Mesothelial cell of epicardium (in vitro differentiated cells): ENCODE measurements at regions not wholly inside any gene's neighbourhood (a gene's known extent, or its start where the extent isn't known, plus 50 kb on each side); places are given as distances from the start of the nearest gene placed in this dataset.

ENCODE experiments used
- DNase-seq, 2 experiments: peaks; one replicate each; pipeline ENCODE4 v3.0.0; 2021; ENCODE audit warnings: low spot score in 2 of 2; ENCODE audit not compliant: unreplicated experiment in 2 of 2
- H3K27ac Mint-ChIP-seq: 2 replicates; pipeline ENCODE4 v1.8.0; 2021; ENCODE audit warnings: mixed read lengths
- H3K27me3 Mint-ChIP-seq: 2 replicates; pipeline ENCODE4 v1.8.0; 2021; ENCODE audit warnings: low read depth, mixed read lengths
- H3K36me3 Mint-ChIP-seq: 2 replicates; pipeline ENCODE4 v1.8.0; 2021; ENCODE audit warnings: mixed read lengths
- H3K4me1 Mint-ChIP-seq: 2 replicates; pipeline ENCODE4 v1.8.0; 2021; ENCODE audit warnings: mixed read lengths
- H3K4me3 Mint-ChIP-seq: 2 replicates; pipeline ENCODE4 v1.8.0; 2021; ENCODE audit warnings: mild to moderate bottlenecking, moderate library complexity, mixed read lengths
- H3K9me3 Mint-ChIP-seq: 2 replicates; pipeline ENCODE4 v1.8.0; 2021; ENCODE audit warnings: mixed read lengths
- TF ChIP-seq, protein P1 (sequence below): fragments of 200-600 bp; sonication (generic); IDR thresholded peaks from one replicate; pipeline ENCODE4 v1.5.0; 2021; ENCODE audit warnings: antibody characterized with exemption; ENCODE audit not compliant: unreplicated experiment

DNA sequence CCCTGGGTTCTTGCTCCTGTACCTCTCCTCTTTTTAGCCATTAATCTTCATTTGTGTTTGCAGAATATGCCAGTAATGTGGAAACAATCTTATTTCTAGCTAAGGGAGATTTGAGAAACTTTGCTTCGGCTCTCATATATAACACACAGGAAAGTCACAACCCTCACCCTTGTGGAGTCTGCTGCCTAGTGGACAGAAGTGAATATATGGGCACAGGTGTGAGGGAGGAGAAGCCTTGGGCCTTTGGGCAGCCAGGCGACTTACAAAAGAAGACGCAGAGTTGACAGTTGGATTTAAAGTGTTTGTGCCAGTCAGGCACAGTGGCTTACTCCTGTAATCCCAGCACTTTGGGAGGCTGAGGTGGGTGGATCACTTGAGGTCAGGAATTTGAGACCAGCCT lies 181.8 kb upstream of the TBL1XR1 start:
- Mint-ChIP-seq H3K36me3 (peaks cover 11% of the 10 kb centered on the region), H3K27ac (peak overlapping the region; percentile 90), H3K4me1 (peaks cover 34% of the 10 kb centered on the region), H3K4me3 (no peak overlapping the region), H3K27me3 (no peaks in the 10 kb centered on the region), H3K9me3 (peaks cover 19% of the 10 kb centered on the region)
- TF ChIP-seq, protein P1, sequence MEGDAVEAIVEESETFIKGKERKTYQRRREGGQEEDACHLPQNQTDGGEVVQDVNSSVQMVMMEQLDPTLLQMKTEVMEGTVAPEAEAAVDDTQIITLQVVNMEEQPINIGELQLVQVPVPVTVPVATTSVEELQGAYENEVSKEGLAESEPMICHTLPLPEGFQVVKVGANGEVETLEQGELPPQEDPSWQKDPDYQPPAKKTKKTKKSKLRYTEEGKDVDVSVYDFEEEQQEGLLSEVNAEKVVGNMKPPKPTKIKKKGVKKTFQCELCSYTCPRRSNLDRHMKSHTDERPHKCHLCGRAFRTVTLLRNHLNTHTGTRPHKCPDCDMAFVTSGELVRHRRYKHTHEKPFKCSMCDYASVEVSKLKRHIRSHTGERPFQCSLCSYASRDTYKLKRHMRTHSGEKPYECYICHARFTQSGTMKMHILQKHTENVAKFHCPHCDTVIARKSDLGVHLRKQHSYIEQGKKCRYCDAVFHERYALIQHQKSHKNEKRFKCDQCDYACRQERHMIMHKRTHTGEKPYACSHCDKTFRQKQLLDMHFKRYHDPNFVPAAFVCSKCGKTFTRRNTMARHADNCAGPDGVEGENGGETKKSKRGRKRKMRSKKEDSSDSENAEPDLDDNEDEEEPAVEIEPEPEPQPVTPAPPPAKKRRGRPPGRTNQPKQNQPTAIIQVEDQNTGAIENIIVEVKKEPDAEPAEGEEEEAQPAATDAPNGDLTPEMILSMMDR, result no peak
- DNase-seq, result no peak

DNA sequence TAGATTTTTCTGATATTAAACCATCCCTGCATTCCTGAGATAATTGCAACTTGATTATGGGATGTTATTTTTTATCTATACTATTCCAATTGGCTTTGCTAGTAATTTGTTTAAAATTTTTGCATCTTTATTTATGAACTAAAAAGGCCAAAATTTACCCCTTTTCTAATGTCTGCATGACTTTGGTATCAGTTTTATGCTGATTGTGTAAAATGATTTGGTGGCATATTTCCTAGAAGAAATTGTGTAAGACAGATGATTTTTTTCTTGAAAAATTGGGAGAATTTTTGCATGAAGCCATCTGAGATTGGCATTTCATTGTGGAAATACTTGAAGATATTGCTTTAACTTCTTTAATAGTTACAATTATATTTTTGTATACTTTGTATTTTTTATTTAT lies 183.8 kb upstream of the TBL1XR1 start:
- TF ChIP-seq, protein P1, result no peak
- peaks cover 27% of the 10 kb centered on the region for H3K4me1 Mint-ChIP-seq
- H3K36me3 Mint-ChIP-seq, result peaks cover 15% of the 10 kb centered on the region
- H3K9me3 Mint-ChIP-seq, result peaks cover 29% of the 10 kb centered on the region
- no peak overlapping the region for H3K27ac Mint-ChIP-seq
- no peaks in the 10 kb centered on the region for H3K27me3 Mint-ChIP-seq
- H3K4me3 Mint-ChIP-seq, result no peak overlapping the region
- DNase-seq, result no peak

DNA sequence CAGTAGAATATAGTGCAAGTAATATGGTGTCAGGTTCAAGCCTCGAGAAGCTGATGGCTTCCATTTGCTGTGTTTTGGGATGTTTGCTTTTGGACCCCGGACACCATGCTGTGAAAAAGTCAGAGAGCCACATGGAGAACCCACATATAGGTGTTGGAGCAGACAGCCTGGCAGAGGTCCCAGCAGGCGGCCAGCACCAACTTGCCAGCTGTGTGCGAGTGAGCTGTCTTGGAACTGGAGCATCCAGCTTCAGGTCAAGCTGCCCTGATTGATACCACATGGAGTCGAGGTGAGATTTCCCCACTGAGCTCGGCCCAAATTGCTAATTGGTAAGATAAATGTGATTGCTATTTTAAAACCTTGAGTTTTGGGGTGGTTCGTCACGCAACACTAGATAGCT lies 185.7 kb upstream of the TBL1XR1 start:
- no peak overlapping the region for H3K27ac Mint-ChIP-seq
- peaks cover 36% of the 10 kb centered on the region for H3K9me3 Mint-ChIP-seq
- H3K36me3 Mint-ChIP-seq, result peaks cover 16% of the 10 kb centered on the region
- peaks cover 11% of the 10 kb centered on the region for H3K4me1 Mint-ChIP-seq
- no peaks in the 10 kb centered on the region for H3K27me3 Mint-ChIP-seq
- TF ChIP-seq, protein P1, result no peak
- DNase-seq, result no peak
- no peak overlapping the region for H3K4me3 Mint-ChIP-seq

DNA sequence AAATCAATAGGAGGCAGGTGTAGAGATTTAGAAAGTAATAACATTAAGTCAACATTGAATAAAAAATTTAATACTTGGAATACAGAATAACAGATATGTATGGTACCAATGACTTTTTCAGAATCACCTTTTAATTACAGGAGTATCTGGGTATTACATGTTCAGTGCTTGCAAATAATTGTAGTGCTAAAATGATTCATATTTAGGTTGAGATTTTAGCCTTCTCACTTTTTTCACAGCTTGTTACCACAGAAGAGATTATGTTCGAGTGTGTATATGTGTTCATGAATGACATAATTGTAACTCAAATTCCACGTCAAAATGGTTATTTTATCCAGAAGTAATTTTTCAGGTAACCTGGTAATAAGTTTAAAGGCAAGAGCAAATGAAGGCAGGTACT lies 187.9 kb upstream of the TBL1XR1 start:
- Mint-ChIP-seq H3K9me3 (peaks cover 37% of the 10 kb centered on the region), H3K4me3 (no peak overlapping the region), H3K36me3 (peaks cover 13% of the 10 kb centered on the region), H3K27ac (no peak overlapping the region), H3K27me3 (no peaks in the 10 kb centered on the region), H3K4me1 (peaks cover 2% of the 10 kb centered on the region)
- TF ChIP-seq, protein P1, result no peak
- no peak for DNase-seq

DNA sequence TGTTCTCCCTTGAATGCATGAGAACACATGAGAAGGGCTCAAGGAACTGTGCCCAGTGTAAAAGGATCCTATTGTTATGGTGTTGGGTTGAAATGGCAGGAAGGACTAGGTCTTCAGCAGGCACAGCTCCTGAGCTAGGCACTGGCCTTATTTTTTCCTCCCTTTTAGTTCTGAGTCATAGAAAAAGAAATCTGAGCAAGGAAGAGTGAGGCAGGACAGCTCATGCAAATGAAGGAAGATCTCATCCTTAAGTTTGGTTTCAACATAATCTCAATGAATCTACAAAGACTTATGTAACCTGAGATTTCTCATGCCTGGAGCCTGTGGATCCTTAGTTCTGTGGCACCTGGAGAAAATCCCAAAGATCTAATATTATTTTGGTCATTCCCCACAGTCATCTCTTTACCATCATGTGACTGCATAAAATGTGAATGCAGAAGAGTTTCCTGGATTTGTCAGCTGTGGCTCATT lies 188.6 kb upstream of the TBL1XR1 start:
- Mint-ChIP-seq H3K4me1 (peaks cover 2% of the 10 kb centered on the region), H3K4me3 (no peak overlapping the region)

More for the DNA sequence above, 188.6 kb upstream of the TBL1XR1 start:
- H3K27me3 Mint-ChIP-seq, result no peaks in the 10 kb centered on the region
- peaks cover 35% of the 10 kb centered on the region for H3K9me3 Mint-ChIP-seq
- DNase-seq, result no peak
- TF ChIP-seq, protein P1, result no peak
- H3K36me3 Mint-ChIP-seq, result peaks cover 10% of the 10 kb centered on the region
- H3K27ac Mint-ChIP-seq, result no peak overlapping the region
